Uterus (tissue), 3 donors: ENCODE measurements at regions not wholly inside any gene's neighbourhood (a gene's known extent, or its start where the extent isn't known, plus 50 kb on each side); places are given as distances from the start of the nearest gene placed in this dataset.
A peak's percentile ranks its signal among the peaks of the same experiment; 100 is the strongest.

ENCODE experiments used
- DNase-seq, 2 donors: peaks; one replicate each; pipeline ENCODE4 v3.0.0-alpha.2; 2019 to 2020
- H3K27ac ChIP-seq, 2 donors: fragments of 200-600 bp; sonication (generic); 1 replicate in 1 of 2; 2 replicates in 1 of 2; pipeline ENCODE4 v1.5.1; 2016 to 2018
- H3K27me3 ChIP-seq, 2 donors: fragments of 200-600 bp; sonication (generic); one replicate each; pipeline ENCODE4 v1.5.1; 2018 to 2019; ENCODE audit warnings: control low read depth in 1 of 2
- H3K36me3 ChIP-seq, 2 donors: fragments of 200-600 bp; sonication (generic); one replicate each; pipeline ENCODE4 v1.5.1; 2019; ENCODE audit warnings: control low read depth in 1 of 2
- H3K4me1 ChIP-seq, 2 donors: fragments of 200-600 bp; sonication (generic); one replicate each; pipeline ENCODE4 v1.5.1; 2018 to 2019; ENCODE audit warnings: control low read depth in 1 of 2
- H3K4me3 ChIP-seq, 2 donors: fragments of 200-600 bp; sonication (generic); 1 replicate in 1 of 2; 2 replicates in 1 of 2; pipeline ENCODE4 v1.5.1; 2018 to 2019; ENCODE audit warnings: mild to moderate bottlenecking in 1 of 2
- H3K9me3 ChIP-seq, 2 donors: fragments of 200-600 bp; sonication (generic); one replicate each; pipeline ENCODE4 v1.5.1; 2019; ENCODE audit warnings: control low read depth in 1 of 2
- POLR2A ChIP-seq, 2 donors: fragments of 450-650 bp; IDR thresholded peaks; one replicate each; pipeline ENCODE4 v1.6.1; 2016; ENCODE audit warnings: antibody characterized with exemption in 2 of 2, mild to moderate bottlenecking in 1 of 2, moderate library complexity in 1 of 2
- intact Hi-C: fragments of 100-400 bp; cut with DNase I; formaldehyde crosslinking; loops from one replicate; pipeline ENCODE4 v1.15.1; 2023; ENCODE audit warnings: low total_unique reads
- TF ChIP-seq, protein P1 (sequence below), 4 experiments: fragments of 200-600 bp in 2 of 4; fragments of 450-650 bp in 2 of 4; sonication (generic) in 2 of 4; IDR thresholded peaks; one replicate each; pipeline ENCODE4 v1.5.1; 2016 to 2019; ENCODE audit warnings: antibody characterized with exemption in 4 of 4, mild to moderate bottlenecking in 2 of 4, moderate library complexity in 1 of 4
- donor health status: DM: yes; HTN: yes; CAD: no.

- TF ChIP-seq, protein P1, sequence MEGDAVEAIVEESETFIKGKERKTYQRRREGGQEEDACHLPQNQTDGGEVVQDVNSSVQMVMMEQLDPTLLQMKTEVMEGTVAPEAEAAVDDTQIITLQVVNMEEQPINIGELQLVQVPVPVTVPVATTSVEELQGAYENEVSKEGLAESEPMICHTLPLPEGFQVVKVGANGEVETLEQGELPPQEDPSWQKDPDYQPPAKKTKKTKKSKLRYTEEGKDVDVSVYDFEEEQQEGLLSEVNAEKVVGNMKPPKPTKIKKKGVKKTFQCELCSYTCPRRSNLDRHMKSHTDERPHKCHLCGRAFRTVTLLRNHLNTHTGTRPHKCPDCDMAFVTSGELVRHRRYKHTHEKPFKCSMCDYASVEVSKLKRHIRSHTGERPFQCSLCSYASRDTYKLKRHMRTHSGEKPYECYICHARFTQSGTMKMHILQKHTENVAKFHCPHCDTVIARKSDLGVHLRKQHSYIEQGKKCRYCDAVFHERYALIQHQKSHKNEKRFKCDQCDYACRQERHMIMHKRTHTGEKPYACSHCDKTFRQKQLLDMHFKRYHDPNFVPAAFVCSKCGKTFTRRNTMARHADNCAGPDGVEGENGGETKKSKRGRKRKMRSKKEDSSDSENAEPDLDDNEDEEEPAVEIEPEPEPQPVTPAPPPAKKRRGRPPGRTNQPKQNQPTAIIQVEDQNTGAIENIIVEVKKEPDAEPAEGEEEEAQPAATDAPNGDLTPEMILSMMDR (IDR thresholded peaks at IDR 0.05), result no peak
- Histone ChIP-seq H3K27me3 (no peaks in the 10 kb centered on the region), H3K4me1 (no peaks in the 10 kb centered on the region), H3K4me3 (no peak overlapping the region), H3K27ac (no peak overlapping the region), H3K9me3 (no peaks in the 10 kb centered on the region), H3K36me3 (no peaks in the 10 kb centered on the region)
- intact Hi-C loops, result loop anchor here (10.0 kb wide), 2 partner anchors 165 to 1415 kb away; no protein-coding TSS in a partner anchor
- no peak for DNase-seq
Observed at GRCh38 chr2:67839668-67840067, 223.1 kb downstream of the C1D start.

DNA sequence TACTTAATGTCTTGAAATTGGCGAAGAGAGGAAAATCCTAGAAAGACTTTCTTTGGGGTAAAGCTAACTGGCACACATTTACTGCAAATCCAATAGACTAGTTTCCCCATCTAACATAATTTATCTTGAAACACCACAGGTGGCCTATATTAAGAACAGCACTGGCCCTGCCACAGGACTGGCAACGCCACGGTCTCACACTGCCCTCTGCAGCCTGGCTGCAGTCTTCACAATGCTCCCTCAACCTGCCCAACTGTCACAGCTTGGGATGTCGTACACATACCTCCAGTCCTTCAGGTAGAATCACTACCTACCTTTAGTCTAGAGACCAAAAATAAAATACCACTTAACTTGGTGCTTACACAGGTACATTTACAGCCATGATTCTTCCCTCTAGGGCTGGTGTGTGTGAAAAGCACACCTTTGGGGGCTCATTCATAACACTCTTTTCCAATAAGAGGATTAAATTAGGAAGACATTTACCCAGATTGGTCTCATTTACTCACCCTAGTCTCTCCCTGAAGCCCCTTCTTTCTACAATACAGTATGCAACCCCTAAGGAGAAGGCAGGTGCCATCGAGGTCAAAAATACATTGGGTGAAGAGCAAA, 222.2 kb downstream of the C1D start:
- Histone ChIP-seq H3K9me3 (no peaks in the 10 kb centered on the region), H3K4me1 (no peaks in the 10 kb centered on the region), H3K36me3 (no peaks in the 10 kb centered on the region), H3K4me3 (no peak overlapping the region), H3K27ac (no peak overlapping the region), H3K27me3 (no peaks in the 10 kb centered on the region)
- peak; percentile 77 to 80 for DNase-seq
- TF ChIP-seq, protein P1 (IDR thresholded peaks at IDR 0.05), result peak; percentile 81 to 92 (median 86)
- no peak for TF ChIP-seq POLR2A (IDR thresholded peaks at IDR 0.05)
- intact Hi-C loops, result loop anchor here (10.0 kb wide), 1 partner anchor 1416 kb away; no protein-coding TSS in a partner anchor

GRCh38 chr2:67841711-67842110, 221.1 kb downstream of the C1D start:
- Histone ChIP-seq H3K9me3 (no peaks in the 10 kb centered on the region), H3K4me3 (no peak overlapping the region), H3K36me3 (no peaks in the 10 kb centered on the region), H3K27ac (peak overlapping the region in 1 of 2 donors; percentile 25), H3K27me3 (no peaks in the 10 kb centered on the region), H3K4me1 (no peaks in the 10 kb centered on the region)
- DNase-seq, result no peak
- intact Hi-C loops, result loop anchor here (10.0 kb wide), 1 partner anchor 1417 kb away; no protein-coding TSS in a partner anchor
- TF ChIP-seq, protein P1 (IDR thresholded peaks at IDR 0.05), result no peak
- TF ChIP-seq POLR2A (IDR thresholded peaks at IDR 0.05), result no peak

DNA sequence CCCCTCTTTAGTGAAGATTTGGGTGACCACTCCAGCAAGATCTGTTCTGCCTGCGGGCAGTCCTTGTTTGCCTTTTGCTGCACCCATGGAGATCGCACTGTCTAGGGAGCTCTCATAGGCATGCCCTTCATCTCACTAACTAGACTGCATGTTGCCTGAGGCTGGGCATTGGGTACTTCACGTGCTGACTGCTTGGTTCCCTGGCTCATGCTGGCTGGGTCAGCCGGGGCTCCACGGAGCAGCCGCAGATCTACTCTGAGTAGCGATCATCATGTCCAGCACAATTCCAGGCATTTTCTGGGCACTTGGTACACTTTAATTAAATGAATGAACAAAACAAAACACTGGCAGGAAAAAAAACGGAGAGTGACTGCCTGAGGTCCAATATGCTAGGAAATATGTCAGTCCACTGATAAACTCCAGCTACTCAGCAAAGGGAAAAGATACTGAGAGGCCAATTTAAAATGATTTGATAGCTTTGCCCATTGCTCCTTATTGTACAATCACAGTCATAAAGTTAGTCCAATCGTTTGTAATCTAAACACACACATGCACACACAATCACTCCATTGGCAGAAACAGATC, 220.3 kb downstream of the C1D start:
- no peak for TF ChIP-seq POLR2A (IDR thresholded peaks at IDR 0.05)
- TF ChIP-seq, protein P1 (IDR thresholded peaks at IDR 0.05), result no peak
- no peak for DNase-seq
- H3K27me3 ChIP-seq, result no peaks in the 10 kb centered on the region
- H3K27ac ChIP-seq, result peak overlapping the region in 1 of 2 donors; percentile 25
- no peaks in the 10 kb centered on the region for H3K4me1 ChIP-seq
- no peaks in the 10 kb centered on the region for H3K36me3 ChIP-seq
- H3K9me3 ChIP-seq, result no peaks in the 10 kb centered on the region
- intact Hi-C loops, result loop anchor here (10.0 kb wide), 1 partner anchor 1418 kb away; no protein-coding TSS in a partner anchor
- no peak overlapping the region for H3K4me3 ChIP-seq

DNA sequence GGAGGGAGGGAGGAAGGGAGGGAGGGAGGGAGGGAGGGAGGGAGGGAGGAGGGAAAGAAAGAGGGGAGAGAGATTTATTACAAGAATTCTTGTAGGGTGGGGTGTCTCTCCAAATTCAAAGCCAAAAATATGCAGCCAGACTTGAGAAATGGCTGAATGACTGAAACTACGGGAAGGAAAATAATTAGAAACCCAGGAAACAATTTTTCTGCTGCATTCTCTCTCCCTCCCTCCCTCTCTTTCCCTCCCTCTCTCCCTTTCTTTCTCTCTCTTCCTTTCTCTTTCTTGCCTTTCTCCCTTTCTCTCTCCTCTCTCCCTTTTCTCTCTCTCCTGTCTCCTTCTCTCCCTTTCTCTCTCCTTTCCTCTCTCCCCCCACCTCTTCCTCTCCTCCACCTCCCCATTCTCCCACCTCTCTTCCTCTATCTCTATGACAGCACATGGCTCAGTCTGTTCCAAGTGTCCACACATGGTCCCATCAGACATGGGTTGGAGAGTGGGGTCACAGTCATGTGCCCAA, 218.7 kb downstream of the C1D start:
- no peaks in the 10 kb centered on the region for H3K27me3 ChIP-seq
- peak overlapping the region in 1 of 2 donors; percentile 27 for H3K27ac ChIP-seq
- H3K4me1 ChIP-seq, result no peaks in the 10 kb centered on the region
- intact Hi-C loops, result loop anchor here (10.0 kb wide), 1 partner anchor 1419 kb away; no protein-coding TSS in a partner anchor
- H3K9me3 ChIP-seq, result no peaks in the 10 kb centered on the region
- no peaks in the 10 kb centered on the region for H3K36me3 ChIP-seq
- no peak for DNase-seq
- H3K4me3 ChIP-seq, result no peak overlapping the region
- TF ChIP-seq POLR2A (IDR thresholded peaks at IDR 0.05), result no peak
- TF ChIP-seq, protein P1 (IDR thresholded peaks at IDR 0.05), result no peak
